ENCODE measurements at regions not wholly inside any gene's neighbourhood (a gene's known extent, or its start where the extent isn't known, plus 50 kb on each side); places are given as distances from the start of the nearest gene placed in this dataset.

- DNase-seq: no peak
These were observed 228.1 kb upstream of the MEF2C start for GRCh38 chr5:89110916-89111646.

GRCh38 chr5:89106480-89106879, 223.5 kb upstream of the MEF2C start:
- no peak for DNase-seq

- no peak for DNase-seq
These were observed 222.9 kb upstream of the MEF2C start for GRCh38 chr5:89105836-89106235.

GRCh38 chr5:89105171-89105695, 222.2 kb upstream of the MEF2C start:
- DNase-seq: no peak

GRCh38 chr5:89098199-89098756, 215.3 kb upstream of the MEF2C start:
- no peak for DNase-seq

- DNase-seq: no peak
These were observed 214.1 kb upstream of the MEF2C start for GRCh38 chr5:89097103-89097502.

- no peak for DNase-seq
These were observed 212.4 kb upstream of the MEF2C start for GRCh38 chr5:89095341-89095740.

- no peak for DNase-seq
These were observed 207.1 kb upstream of the MEF2C start for GRCh38 chr5:89090037-89090436.

- no peak for DNase-seq
These were observed 204.8 kb upstream of the MEF2C start for GRCh38 chr5:89087551-89088318.

GRCh38 chr5:89087128-89087527, 204.1 kb upstream of the MEF2C start:
- DNase-seq: no peak

GRCh38 chr5:89086390-89087086, 203.6 kb upstream of the MEF2C start:
- no peak for DNase-seq

GRCh38 chr5:89083791-89084190, 200.8 kb upstream of the MEF2C start:
- DNase-seq: no peak

GRCh38 chr5:89081360-89081759, 198.4 kb upstream of the MEF2C start:
- DNase-seq: no peak

- DNase-seq: no peak
These were observed 197.6 kb upstream of the MEF2C start for GRCh38 chr5:89080467-89081116.

GRCh38 chr5:89072842-89073672, 190.1 kb upstream of the MEF2C start:
- DNase-seq: no peak

- DNase-seq: no peak
These were observed 189.0 kb upstream of the MEF2C start for GRCh38 chr5:89071941-89072331.

GRCh38 chr5:89071101-89071940, 188.3 kb upstream of the MEF2C start:
- DNase-seq: no peak

GRCh38 chr5:89069591-89069990, 186.6 kb upstream of the MEF2C start:
- no peak for DNase-seq

- DNase-seq: no peak
These were observed 184.4 kb upstream of the MEF2C start for GRCh38 chr5:89067362-89067761.

- DNase-seq: no peak
These were observed 182.9 kb upstream of the MEF2C start for GRCh38 chr5:89065919-89066318.

- no peak for DNase-seq
These were observed 181.8 kb upstream of the MEF2C start for GRCh38 chr5:89064736-89065135.
